ENCODE measurements at regions not wholly inside any gene's neighbourhood (a gene's known extent, or its start where the extent isn't known, plus 50 kb on each side); places are given as distances from the start of the nearest gene placed in this dataset.

DNA sequence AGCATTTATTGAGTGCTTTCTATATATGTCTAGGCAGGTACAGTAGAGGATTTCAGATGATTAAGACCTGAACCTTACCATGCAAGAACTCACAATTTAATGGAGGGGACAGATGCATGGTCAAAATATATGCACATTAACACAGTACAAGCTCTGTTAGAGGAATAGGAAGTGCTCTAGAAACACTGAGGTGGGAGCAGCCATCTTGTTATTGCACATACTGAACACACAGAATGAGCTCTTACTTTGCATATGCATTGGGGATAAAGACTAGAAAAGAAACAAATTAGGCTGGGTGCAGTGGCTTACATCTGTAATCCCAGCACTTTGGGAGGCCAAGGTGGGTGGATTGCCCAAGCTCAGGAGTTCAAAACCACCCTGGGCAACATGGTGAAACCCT is 438.3 kb downstream of the UTRN start:
- Histone ChIP-seq H3K4me3 (ENCODE audit: insufficient read length, low read depth) (no peak overlapping the region), H3K27me3 (ENCODE audit: insufficient read depth, insufficient read length) (no peaks in the 10 kb centered on the region), H3K9ac (ENCODE audit: insufficient read length, low read depth) (no peak overlapping the region), H3K9me3 (ENCODE audit: insufficient read depth, low read length) (no peaks in the 10 kb centered on the region), H3K4me1 (ENCODE audit: insufficient read depth, insufficient read length) (no peaks in the 10 kb centered on the region), H3K36me3 (ENCODE audit: insufficient read depth, insufficient read length, low read length) (no peaks in the 10 kb centered on the region)
- no peak for DNase-seq (ENCODE audit: low read depth, low spot score)
- no peak for TF ChIP-seq SUZ12 (IDR thresholded peaks at IDR 0.05; ENCODE audit: extremely low read depth, insufficient read depth, insufficient read length)
- no peak for TF ChIP-seq YY1 (IDR thresholded peaks at IDR 0.05; ENCODE audit: insufficient read depth, insufficient read length)
- TF ChIP-seq ZNF274 (IDR thresholded peaks at IDR 0.05; ENCODE audit: low read depth, low read length), result no peak

DNA sequence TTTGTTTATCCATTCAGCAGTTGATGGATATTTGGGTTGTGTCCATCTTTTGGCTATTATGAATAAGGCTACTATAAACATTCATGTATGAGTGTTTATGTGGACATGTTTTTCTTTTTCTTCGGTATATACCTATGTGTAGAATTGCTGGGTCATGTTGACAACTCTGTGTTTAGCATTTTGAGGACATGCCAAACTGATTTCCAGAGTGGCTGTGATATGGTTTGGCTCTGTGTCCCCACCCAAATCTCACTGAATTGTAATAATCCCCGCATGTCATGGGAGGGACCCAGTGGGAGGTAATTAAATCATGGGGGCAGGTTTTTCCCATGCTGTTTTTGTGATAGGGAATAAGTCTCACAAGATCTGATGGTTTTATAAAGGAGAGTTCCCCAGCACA is 439.7 kb downstream of the UTRN start:
- no peaks in the 10 kb centered on the region for H3K4me1 ChIP-seq (ENCODE audit: insufficient read depth, insufficient read length)
- no peaks in the 10 kb centered on the region for H3K36me3 ChIP-seq (ENCODE audit: insufficient read depth, insufficient read length, low read length)
- H3K27me3 ChIP-seq (ENCODE audit: insufficient read depth, insufficient read length), result no peaks in the 10 kb centered on the region
- no peak overlapping the region for H3K4me3 ChIP-seq (ENCODE audit: insufficient read length, low read depth)
- H3K9ac ChIP-seq (ENCODE audit: insufficient read length, low read depth), result no peak overlapping the region
- TF ChIP-seq SUZ12 (IDR thresholded peaks at IDR 0.05; ENCODE audit: extremely low read depth, insufficient read depth, insufficient read length), result no peak
- no peak for TF ChIP-seq YY1 (IDR thresholded peaks at IDR 0.05; ENCODE audit: insufficient read depth, insufficient read length)
- no peak for TF ChIP-seq ZNF274 (IDR thresholded peaks at IDR 0.05; ENCODE audit: low read depth, low read length)
- DNase-seq (ENCODE audit: low read depth, low spot score), result no peak
- no peaks in the 10 kb centered on the region for H3K9me3 ChIP-seq (ENCODE audit: insufficient read depth, low read length)

DNA sequence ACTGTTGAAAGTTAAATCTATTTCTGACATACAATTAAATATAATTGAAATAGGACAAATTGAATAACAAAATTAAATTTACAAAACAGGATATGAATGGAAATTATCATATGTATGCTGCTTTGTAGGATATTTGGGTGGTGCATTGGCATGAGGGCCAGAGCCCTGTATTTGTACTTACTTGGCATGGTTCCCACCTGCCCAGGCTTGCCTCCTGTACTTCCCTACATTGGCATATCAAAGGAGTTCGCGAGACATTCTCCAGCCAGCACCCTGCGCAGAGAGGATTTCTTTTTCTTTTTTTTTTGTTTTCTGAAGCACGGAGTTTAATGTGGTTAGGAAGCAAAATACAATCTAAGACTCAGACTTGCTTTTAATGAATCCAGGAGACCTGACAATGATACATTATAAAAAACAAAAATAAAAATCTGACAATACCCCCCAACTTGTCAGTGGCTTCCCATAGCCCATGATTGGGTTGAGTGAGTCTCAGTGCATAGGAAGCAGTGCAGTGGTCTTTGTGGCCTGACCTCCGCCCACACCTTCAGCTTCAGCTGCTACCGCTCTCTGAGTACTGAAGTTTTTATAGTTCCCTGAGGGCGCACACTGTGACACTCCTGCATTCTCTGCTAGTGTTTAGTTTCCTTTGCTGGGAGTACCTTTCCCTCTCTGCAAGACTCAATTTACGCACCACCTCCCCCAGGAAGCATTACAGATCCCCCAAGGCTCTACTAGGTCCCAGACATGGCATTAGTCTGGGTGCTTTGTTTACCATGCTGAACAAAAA is 440.8 kb downstream of the UTRN start:
- H3K36me3 ChIP-seq (ENCODE audit: insufficient read depth, insufficient read length, low read length), result no peaks in the 10 kb centered on the region
- no peaks in the 10 kb centered on the region for H3K4me1 ChIP-seq (ENCODE audit: insufficient read depth, insufficient read length)
- H3K4me3 ChIP-seq (ENCODE audit: insufficient read length, low read depth), result no peak overlapping the region
- no peak overlapping the region for H3K9ac ChIP-seq (ENCODE audit: insufficient read length, low read depth)
- TF ChIP-seq SUZ12 (IDR thresholded peaks at IDR 0.05; ENCODE audit: extremely low read depth, insufficient read depth, insufficient read length) (no peak), ZNF274 (IDR thresholded peaks at IDR 0.05; ENCODE audit: low read depth, low read length) (no peak), YY1 (IDR thresholded peaks at IDR 0.05; ENCODE audit: insufficient read depth, insufficient read length) (no peak)
- no peaks in the 10 kb centered on the region for H3K9me3 ChIP-seq (ENCODE audit: insufficient read depth, low read length)
- no peaks in the 10 kb centered on the region for H3K27me3 ChIP-seq (ENCODE audit: insufficient read depth, insufficient read length)
- no peak for DNase-seq (ENCODE audit: low read depth, low spot score)

DNA sequence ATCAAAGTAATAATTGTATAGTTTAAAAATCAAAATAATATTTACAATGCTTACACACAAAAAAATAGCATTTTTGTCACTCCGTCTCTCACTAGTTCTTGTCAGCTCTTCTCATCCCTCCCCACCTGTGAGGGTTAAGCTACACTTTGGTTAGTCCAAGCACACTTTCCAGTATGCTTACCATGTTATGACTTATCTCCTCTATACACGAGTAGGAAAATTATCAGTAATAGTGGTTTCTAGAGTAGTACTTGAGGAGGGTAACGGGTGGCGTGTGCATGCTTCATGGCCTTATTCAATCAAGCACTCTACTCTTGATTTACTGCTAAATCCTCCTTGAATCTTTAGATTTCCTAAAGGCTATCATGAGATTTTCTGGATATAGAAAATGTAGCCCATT is 443.7 kb downstream of the UTRN start:
- Histone ChIP-seq H3K9me3 (ENCODE audit: insufficient read depth, low read length) (no peaks in the 10 kb centered on the region), H3K4me3 (ENCODE audit: insufficient read length, low read depth) (no peak overlapping the region), H3K27me3 (ENCODE audit: insufficient read depth, insufficient read length) (no peaks in the 10 kb centered on the region), H3K9ac (ENCODE audit: insufficient read length, low read depth) (no peak overlapping the region), H3K36me3 (ENCODE audit: insufficient read depth, insufficient read length, low read length) (no peaks in the 10 kb centered on the region), H3K4me1 (ENCODE audit: insufficient read depth, insufficient read length) (no peaks in the 10 kb centered on the region)
- TF ChIP-seq ZNF274 (IDR thresholded peaks at IDR 0.05; ENCODE audit: low read depth, low read length), result no peak
- no peak for TF ChIP-seq YY1 (IDR thresholded peaks at IDR 0.05; ENCODE audit: insufficient read depth, insufficient read length)
- no peak for TF ChIP-seq SUZ12 (IDR thresholded peaks at IDR 0.05; ENCODE audit: extremely low read depth, insufficient read depth, insufficient read length)
- DNase-seq (ENCODE audit: low read depth, low spot score), result no peak

DNA sequence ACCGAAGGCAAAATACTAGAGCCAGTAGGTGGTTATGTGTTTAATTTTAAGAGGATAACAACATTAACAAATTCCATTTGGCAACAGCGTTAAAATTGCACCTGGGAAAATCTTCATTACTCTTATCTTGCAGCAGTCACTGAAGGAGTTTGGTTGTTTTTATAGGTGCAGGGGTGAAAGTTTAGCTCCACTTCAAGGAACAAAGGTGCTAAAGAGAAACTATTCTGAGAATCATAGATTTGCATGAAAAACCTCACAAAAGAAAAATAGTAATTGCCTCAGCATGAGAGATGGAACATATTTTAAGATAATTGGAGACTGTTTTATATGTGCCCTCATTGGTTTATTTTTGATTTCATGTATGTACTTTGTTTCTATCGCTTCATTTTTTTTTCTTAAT is 444.4 kb downstream of the UTRN start:
- TF ChIP-seq ZNF274 (IDR thresholded peaks at IDR 0.05; ENCODE audit: low read depth, low read length), result no peak
- TF ChIP-seq SUZ12 (IDR thresholded peaks at IDR 0.05; ENCODE audit: extremely low read depth, insufficient read depth, insufficient read length), result no peak
- no peak for TF ChIP-seq YY1 (IDR thresholded peaks at IDR 0.05; ENCODE audit: insufficient read depth, insufficient read length)
- H3K4me1 ChIP-seq (ENCODE audit: insufficient read depth, insufficient read length), result no peaks in the 10 kb centered on the region
- DNase-seq (ENCODE audit: low read depth, low spot score), result no peak
- no peak overlapping the region for H3K9ac ChIP-seq (ENCODE audit: insufficient read length, low read depth)
- H3K27me3 ChIP-seq (ENCODE audit: insufficient read depth, insufficient read length), result no peaks in the 10 kb centered on the region
- no peaks in the 10 kb centered on the region for H3K9me3 ChIP-seq (ENCODE audit: insufficient read depth, low read length)
- no peak overlapping the region for H3K4me3 ChIP-seq (ENCODE audit: insufficient read length, low read depth)
- no peaks in the 10 kb centered on the region for H3K36me3 ChIP-seq (ENCODE audit: insufficient read depth, insufficient read length, low read length)

DNA sequence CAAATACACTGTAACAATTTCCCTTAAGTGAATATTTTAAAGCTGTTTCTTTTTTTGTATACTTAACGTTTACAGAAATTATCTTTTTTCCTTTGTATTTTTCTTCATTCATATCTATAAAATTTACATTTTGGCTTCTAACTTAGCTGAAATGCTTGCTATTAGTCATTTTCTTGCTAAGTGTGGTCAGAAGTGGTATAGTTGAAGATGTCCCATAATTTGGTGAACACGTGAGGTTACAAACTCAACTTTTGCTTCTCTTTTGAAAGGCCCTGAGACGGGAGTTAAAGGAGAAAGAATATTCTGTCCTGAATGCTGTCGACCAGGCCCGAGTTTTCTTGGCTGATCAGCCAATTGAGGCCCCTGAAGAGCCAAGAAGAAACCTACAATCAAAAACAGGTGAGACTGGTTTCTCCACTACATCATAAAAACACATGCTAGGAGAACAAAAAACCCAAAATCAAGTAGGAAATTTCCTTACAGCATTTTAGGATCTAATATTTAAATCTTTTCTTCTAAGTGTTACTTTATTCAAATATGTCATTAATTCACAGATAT is 445.0 kb downstream of the UTRN start:
- no peak for DNase-seq (ENCODE audit: low read depth, low spot score)
- Histone ChIP-seq H3K27me3 (ENCODE audit: insufficient read depth, insufficient read length) (no peaks in the 10 kb centered on the region), H3K9me3 (ENCODE audit: insufficient read depth, low read length) (no peaks in the 10 kb centered on the region), H3K4me1 (ENCODE audit: insufficient read depth, insufficient read length) (no peaks in the 10 kb centered on the region), H3K4me3 (ENCODE audit: insufficient read length, low read depth) (no peak overlapping the region), H3K9ac (ENCODE audit: insufficient read length, low read depth) (no peak overlapping the region), H3K36me3 (ENCODE audit: insufficient read depth, insufficient read length, low read length) (no peaks in the 10 kb centered on the region)
- no peak for TF ChIP-seq YY1 (IDR thresholded peaks at IDR 0.05; ENCODE audit: insufficient read depth, insufficient read length)
- TF ChIP-seq SUZ12 (IDR thresholded peaks at IDR 0.05; ENCODE audit: extremely low read depth, insufficient read depth, insufficient read length), result no peak
- no peak for TF ChIP-seq ZNF274 (IDR thresholded peaks at IDR 0.05; ENCODE audit: low read depth, low read length)

DNA sequence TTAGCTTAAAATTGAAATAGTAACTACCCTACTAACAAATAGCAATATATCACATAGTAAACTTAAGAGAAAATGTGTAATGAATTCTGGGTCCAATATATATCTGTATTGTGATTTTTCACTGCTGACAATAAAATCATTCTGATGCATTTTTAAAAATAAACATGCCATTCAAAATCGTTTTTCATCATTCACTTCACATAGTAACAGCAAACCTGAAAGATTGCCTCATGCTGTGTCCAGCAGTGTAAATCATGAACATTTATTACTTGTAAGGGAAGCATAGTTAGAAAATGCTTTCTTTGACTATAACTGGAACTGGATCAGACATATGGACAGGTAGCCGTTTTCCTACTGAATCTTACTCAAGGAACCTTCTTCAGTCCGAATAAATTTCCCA is 446.1 kb downstream of the UTRN start:
- Histone ChIP-seq H3K27me3 (ENCODE audit: insufficient read depth, insufficient read length) (no peaks in the 10 kb centered on the region), H3K4me3 (ENCODE audit: insufficient read length, low read depth) (no peak overlapping the region), H3K4me1 (ENCODE audit: insufficient read depth, insufficient read length) (no peaks in the 10 kb centered on the region), H3K9me3 (ENCODE audit: insufficient read depth, low read length) (no peaks in the 10 kb centered on the region), H3K36me3 (ENCODE audit: insufficient read depth, insufficient read length, low read length) (no peaks in the 10 kb centered on the region), H3K9ac (ENCODE audit: insufficient read length, low read depth) (no peak overlapping the region)
- no peak for DNase-seq (ENCODE audit: low read depth, low spot score)
- TF ChIP-seq YY1 (IDR thresholded peaks at IDR 0.05; ENCODE audit: insufficient read depth, insufficient read length) (no peak), ZNF274 (IDR thresholded peaks at IDR 0.05; ENCODE audit: low read depth, low read length) (no peak), SUZ12 (IDR thresholded peaks at IDR 0.05; ENCODE audit: extremely low read depth, insufficient read depth, insufficient read length) (no peak)

Measured in NT2/D1 (cell line).